ENCODE measurements at regions not wholly inside any gene's neighbourhood (a gene's known extent, or its start where the extent isn't known, plus 50 kb on each side); places are given as distances from the start of the nearest gene placed in this dataset.

DNA sequence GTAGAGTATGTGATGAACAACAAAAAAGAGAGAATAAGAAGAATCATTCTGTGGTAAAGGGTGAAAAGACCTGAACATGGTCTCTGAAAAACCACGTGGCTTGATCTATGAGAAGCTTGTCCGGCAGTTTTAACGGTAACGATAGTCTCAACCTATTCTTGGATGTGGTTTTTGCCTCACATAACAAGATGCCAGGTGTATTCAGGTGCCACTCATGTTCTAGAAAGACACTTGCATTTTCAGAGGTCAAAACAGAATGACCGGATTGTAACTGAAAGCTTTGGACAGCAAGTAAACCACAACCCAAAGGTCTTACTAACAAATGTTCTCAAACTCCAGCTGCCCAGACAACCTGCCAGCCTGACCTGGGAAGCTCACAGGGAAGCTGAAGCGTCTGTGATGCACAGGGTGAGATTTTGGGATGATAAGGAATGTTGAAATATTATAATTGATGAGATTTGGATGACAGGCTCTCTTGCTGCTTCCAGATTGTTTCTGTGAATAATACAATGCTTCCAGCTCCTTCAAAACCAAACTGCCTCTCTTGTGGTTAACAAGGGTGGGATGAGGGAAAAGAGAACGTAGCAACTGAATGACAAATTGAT lies 137.4 kb upstream of the GRB10 start:
- TF ChIP-seq, protein P1, sequence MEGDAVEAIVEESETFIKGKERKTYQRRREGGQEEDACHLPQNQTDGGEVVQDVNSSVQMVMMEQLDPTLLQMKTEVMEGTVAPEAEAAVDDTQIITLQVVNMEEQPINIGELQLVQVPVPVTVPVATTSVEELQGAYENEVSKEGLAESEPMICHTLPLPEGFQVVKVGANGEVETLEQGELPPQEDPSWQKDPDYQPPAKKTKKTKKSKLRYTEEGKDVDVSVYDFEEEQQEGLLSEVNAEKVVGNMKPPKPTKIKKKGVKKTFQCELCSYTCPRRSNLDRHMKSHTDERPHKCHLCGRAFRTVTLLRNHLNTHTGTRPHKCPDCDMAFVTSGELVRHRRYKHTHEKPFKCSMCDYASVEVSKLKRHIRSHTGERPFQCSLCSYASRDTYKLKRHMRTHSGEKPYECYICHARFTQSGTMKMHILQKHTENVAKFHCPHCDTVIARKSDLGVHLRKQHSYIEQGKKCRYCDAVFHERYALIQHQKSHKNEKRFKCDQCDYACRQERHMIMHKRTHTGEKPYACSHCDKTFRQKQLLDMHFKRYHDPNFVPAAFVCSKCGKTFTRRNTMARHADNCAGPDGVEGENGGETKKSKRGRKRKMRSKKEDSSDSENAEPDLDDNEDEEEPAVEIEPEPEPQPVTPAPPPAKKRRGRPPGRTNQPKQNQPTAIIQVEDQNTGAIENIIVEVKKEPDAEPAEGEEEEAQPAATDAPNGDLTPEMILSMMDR (IDR thresholded peaks at IDR 0.05; ENCODE audit: insufficient read depth, low read depth, low read length) = no peak
- TF ChIP-seq EZH2 (IDR thresholded peaks at IDR 0.05; ENCODE audit: insufficient read depth, low read length) = no peak
